ENCODE measurements at regions not wholly inside any gene's neighbourhood (a gene's known extent, or its start where the extent isn't known, plus 50 kb on each side); places are given as distances from the start of the nearest gene placed in this dataset.

DNA sequence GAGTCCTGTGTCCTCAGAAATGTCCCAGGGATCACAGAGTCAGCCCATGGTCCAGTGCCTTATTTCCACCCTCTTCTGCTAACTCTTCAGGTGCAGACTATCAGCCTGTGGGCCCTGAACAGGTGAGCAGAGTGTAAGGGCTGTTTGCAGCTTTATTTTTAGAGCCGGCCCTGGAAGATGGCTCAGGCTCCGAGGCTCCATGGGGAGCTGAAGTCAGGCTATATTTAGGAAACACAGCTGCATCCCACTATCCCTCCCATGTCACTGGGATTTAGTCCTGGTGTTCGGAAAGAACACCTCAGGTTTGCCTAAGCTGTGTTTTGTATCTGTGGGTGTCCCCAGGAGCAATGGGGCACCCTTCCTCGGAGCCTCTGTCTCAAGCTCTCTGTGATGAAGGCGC lies 126.9 kb downstream of the RPS24 start:
- DNase-seq, result no peak
- Histone ChIP-seq H3K27ac (no peak overlapping the region), H3K4me1 (no peaks in the 10 kb centered on the region), H3K4me3 (no peak overlapping the region), H3K36me3 (ENCODE audit: low read depth, missing control alignments) (no peaks in the 10 kb centered on the region), H3K9me3 (no peaks in the 10 kb centered on the region), H3K27me3 (no peaks in the 10 kb centered on the region)
- TF ChIP-seq, protein P1, sequence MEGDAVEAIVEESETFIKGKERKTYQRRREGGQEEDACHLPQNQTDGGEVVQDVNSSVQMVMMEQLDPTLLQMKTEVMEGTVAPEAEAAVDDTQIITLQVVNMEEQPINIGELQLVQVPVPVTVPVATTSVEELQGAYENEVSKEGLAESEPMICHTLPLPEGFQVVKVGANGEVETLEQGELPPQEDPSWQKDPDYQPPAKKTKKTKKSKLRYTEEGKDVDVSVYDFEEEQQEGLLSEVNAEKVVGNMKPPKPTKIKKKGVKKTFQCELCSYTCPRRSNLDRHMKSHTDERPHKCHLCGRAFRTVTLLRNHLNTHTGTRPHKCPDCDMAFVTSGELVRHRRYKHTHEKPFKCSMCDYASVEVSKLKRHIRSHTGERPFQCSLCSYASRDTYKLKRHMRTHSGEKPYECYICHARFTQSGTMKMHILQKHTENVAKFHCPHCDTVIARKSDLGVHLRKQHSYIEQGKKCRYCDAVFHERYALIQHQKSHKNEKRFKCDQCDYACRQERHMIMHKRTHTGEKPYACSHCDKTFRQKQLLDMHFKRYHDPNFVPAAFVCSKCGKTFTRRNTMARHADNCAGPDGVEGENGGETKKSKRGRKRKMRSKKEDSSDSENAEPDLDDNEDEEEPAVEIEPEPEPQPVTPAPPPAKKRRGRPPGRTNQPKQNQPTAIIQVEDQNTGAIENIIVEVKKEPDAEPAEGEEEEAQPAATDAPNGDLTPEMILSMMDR (IDR thresholded peaks at IDR 0.05), result no peak
- TF ChIP-seq POLR2A (IDR thresholded peaks at IDR 0.05), result no peak
- intact Hi-C loops (cut with DNase I; ENCODE audit: low total_unique reads), result no loop called here
- WGBS, 2 donors, result 86 to 91% methylated on average over 4 to 5 of the region's 5 CpGs

DNA sequence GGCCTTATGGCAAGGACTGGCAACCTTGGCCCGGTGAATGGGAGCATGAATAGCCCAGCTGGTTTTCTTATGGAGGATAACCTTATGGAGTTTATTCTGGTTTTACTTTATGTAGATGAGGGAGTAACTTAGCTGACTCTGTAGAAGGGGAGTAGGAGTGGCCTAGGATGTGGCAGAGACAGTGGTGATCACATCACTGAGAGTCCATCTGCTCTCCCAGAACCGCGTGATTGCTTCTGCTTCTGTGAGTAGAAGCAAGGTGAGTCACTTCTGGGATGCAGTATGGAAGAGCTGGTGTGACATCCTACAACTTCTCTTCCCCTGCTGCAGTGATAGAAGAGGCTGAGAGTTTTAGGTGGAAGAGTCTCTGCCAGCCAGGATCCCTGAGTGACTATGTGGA lies 129.2 kb downstream of the RPS24 start:
- no peaks in the 10 kb centered on the region for H3K9me3 ChIP-seq
- no peak overlapping the region for H3K4me3 ChIP-seq
- H3K36me3 ChIP-seq (ENCODE audit: low read depth, missing control alignments), result no peaks in the 10 kb centered on the region
- TF ChIP-seq, protein P1 (IDR thresholded peaks at IDR 0.05), result no peak
- TF ChIP-seq POLR2A (IDR thresholded peaks at IDR 0.05), result no peak
- 97 to 98% methylated on average over 3 of the region's 3 CpGs for WGBS, 2 donors
- no peak for DNase-seq
- intact Hi-C loops (cut with DNase I; ENCODE audit: low total_unique reads), result no loop called here
- H3K4me1 ChIP-seq, result no peaks in the 10 kb centered on the region
- H3K27ac ChIP-seq, result no peak overlapping the region
- H3K27me3 ChIP-seq, result no peaks in the 10 kb centered on the region

DNA sequence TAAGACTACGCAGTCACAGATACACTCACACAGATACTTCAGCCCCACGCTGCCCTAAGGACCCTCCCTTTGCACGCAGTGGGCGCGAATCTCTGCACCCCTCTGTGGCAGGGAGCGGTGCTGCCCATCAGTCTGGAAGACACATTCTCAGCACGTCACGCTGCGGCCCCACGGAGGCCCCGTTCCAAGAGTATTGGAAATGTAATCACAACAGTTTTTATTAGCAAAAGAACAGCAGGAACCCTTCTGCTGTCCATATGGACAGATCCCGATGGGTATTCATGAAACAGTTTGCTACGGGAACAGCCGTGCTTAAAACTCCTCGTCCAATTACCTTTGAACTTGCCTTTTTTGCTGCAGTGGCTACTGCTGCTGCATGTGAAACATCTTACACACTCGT lies 131.0 kb downstream of the RPS24 start:
- no peaks in the 10 kb centered on the region for H3K27me3 ChIP-seq
- TF ChIP-seq, protein P1 (IDR thresholded peaks at IDR 0.05), result no peak
- TF ChIP-seq POLR2A (IDR thresholded peaks at IDR 0.05), result no peak

DNA sequence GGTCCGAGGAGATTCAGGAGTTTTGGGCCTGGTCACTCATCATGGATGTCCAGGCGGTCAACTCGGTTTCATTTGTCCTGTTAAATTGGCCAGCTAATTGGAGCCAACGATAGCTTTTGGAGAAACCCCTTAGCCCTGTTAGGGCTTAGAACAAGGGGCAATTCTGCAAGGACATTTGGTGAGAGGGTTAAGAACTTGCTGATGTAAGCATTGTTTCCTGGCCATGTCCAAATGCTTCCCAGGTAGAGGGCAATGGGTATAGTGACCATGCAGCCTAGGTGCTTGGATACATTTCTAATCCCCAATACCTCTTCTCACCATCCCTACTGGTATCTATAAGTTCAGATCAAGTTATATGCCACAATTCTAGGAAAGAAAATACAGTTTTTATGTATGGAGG lies 131.5 kb downstream of the RPS24 start:
- intact Hi-C loops (cut with DNase I; ENCODE audit: low total_unique reads), result no loop called here
- no peaks in the 10 kb centered on the region for H3K27me3 ChIP-seq
- TF ChIP-seq, protein P1 (IDR thresholded peaks at IDR 0.05), result no peak
- no peak for TF ChIP-seq POLR2A (IDR thresholded peaks at IDR 0.05)
- WGBS, 2 donors, result 91 to 98% methylated on average over 4 of the region's 4 CpGs
- no peaks in the 10 kb centered on the region for H3K4me1 ChIP-seq
- H3K27ac ChIP-seq, result no peak overlapping the region
- H3K36me3 ChIP-seq (ENCODE audit: low read depth, missing control alignments), result no peaks in the 10 kb centered on the region
- no peak overlapping the region for H3K4me3 ChIP-seq
- H3K9me3 ChIP-seq, result no peaks in the 10 kb centered on the region
- no peak for DNase-seq

More for the DNA sequence above, 131.0 kb downstream of the RPS24 start:
- intact Hi-C loops (cut with DNase I; ENCODE audit: low total_unique reads), result no loop called here
- 73 to 75% methylated on average over 15 to 16 of the region's 16 CpGs for WGBS, 2 donors
- no peak overlapping the region for H3K27ac ChIP-seq
- no peaks in the 10 kb centered on the region for H3K4me1 ChIP-seq
- no peaks in the 10 kb centered on the region for H3K36me3 ChIP-seq (ENCODE audit: low read depth, missing control alignments)
- DNase-seq, result no peak
- no peaks in the 10 kb centered on the region for H3K9me3 ChIP-seq
- no peak overlapping the region for H3K4me3 ChIP-seq

DNA sequence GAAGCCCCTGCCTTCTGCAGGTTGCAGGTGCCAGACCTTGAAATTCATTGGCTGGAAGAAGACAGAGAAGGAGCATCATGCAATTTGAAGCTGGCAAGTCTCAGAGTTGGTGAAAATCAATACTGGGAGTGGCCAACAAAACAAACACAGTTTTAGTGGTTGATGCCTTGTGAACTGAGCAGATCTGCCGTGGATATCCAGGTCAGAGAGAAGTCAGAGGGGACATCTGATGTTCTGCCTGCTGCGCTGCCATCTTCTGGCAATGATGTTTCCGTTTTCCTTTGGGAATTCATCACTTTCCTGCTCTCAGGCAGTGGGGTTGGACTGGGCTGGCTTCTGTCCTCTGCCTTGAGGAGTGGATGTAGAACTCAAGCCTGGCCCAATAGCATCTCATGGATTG lies 132.0 kb downstream of the RPS24 start:
- 83% methylated on average over 3 of the region's 3 CpGs for WGBS, 2 donors
- no peaks in the 10 kb centered on the region for H3K4me1 ChIP-seq
- H3K9me3 ChIP-seq, result no peaks in the 10 kb centered on the region
- H3K4me3 ChIP-seq, result no peak overlapping the region
- intact Hi-C loops (cut with DNase I; ENCODE audit: low total_unique reads), result no loop called here
- no peaks in the 10 kb centered on the region for H3K27me3 ChIP-seq
- no peaks in the 10 kb centered on the region for H3K36me3 ChIP-seq (ENCODE audit: low read depth, missing control alignments)
- no peak for DNase-seq
- no peak overlapping the region for H3K27ac ChIP-seq
- TF ChIP-seq POLR2A (IDR thresholded peaks at IDR 0.05), result no peak

Data from testis (tissue), 2 donors.